Upper lobe of left lung (tissue), 6 donors: ENCODE measurements at regions not wholly inside any gene's neighbourhood (a gene's known extent, or its start where the extent isn't known, plus 50 kb on each side); places are given as distances from the start of the nearest gene placed in this dataset.
A peak's percentile ranks its signal among the peaks of the same experiment; 100 is the strongest.
"Not testable (repeated sequence)": the region's sequence is repeated elsewhere in the genome, so short reads cannot be mapped to it uniquely, and the experiment has no call there.

Experiments
- ATAC-seq, 2 donors: fragments of 200-7000 bp; cut with Tn5 transposase; one replicate each; pipeline ENCODE4 v1.9.1; 2022; ENCODE audit warnings: mild to moderate bottlenecking in 2 of 2, moderate library complexity in 2 of 2; ENCODE audit not compliant: low FRiP score in 2 of 2
- DNase-seq, 2 donors: peaks; one replicate each; pipeline ENCODE4 v3.0.0-alpha.2; 2019 to 2020
- H3K27ac ChIP-seq, 4 donors: fragments of 200-600 bp; sonication (generic); one replicate each; pipeline ENCODE4 v1.5.1; 2016 to 2019
- H3K27me3 ChIP-seq, 4 donors: fragments of 200-600 bp; sonication (generic); one replicate each; pipeline ENCODE4 v1.5.1; 2017 to 2019
- H3K36me3 ChIP-seq, 4 donors: fragments of 200-600 bp; sonication (generic); one replicate each; pipeline ENCODE4 v1.5.1; 2016 to 2019
- H3K4me1 ChIP-seq, 4 donors: fragments of 200-600 bp; sonication (generic); one replicate each; pipeline ENCODE4 v1.5.1; 2018 to 2019
- H3K4me3 ChIP-seq, 4 donors: fragments of 200-600 bp; sonication (generic); one replicate each; pipeline ENCODE4 v1.5.1; 2017 to 2019; ENCODE audit warnings: mild to moderate bottlenecking in 2 of 4, moderate library complexity in 1 of 4
- H3K9me3 ChIP-seq, 4 donors: fragments of 200-600 bp; sonication (generic); one replicate each; pipeline ENCODE4 v1.5.1; 2018 to 2019
- CTCF ChIP-seq, 6 experiments: fragments of 450-650 bp in 4 of 6; fragments of 200-600 bp in 2 of 6; sonication (generic) in 2 of 6; IDR thresholded peaks; one replicate each; pipeline ENCODE4 v1.5.1; 2016 to 2019; ENCODE audit warnings: antibody characterized with exemption in 6 of 6
- EP300 ChIP-seq, 4 donors: sonication (generic); formaldehyde crosslinking; IDR thresholded peaks; one replicate each; pipeline ENCODE4 v1.5.1; 2017; ENCODE audit warnings: antibody characterized with exemption in 4 of 4, control low read depth in 2 of 4
- POLR2A ChIP-seq, 4 donors: fragments of 450-650 bp; IDR thresholded peaks; one replicate each; pipeline ENCODE4 v1.5.1; 2016 to 2017; ENCODE audit warnings: antibody characterized with exemption in 4 of 4, mild to moderate bottlenecking in 2 of 4
- POLR2AphosphoS5 ChIP-seq, 2 donors: sonication (generic); formaldehyde crosslinking; IDR thresholded peaks; one replicate each; pipeline ENCODE4 v1.5.1; 2017; ENCODE audit warnings: antibody characterized with exemption in 2 of 2
- WGBS, 2 donors: methylation state at CpG; one replicate each; pipeline ENCODE4 v1.1.5; 2017 to 2018; 5-methylcytosine and 5-hydroxymethylcytosine counted together
- donor health status: DM: no; HTN: no; CAD: no; lungs with moderate emphysema.
- donor health status: DM: no; HTN: yes; CAD: no; lungs with severe emphysema.

GRCh38 chr12:34166427-34167060 lies 144.2 kb downstream of the ALG10 start:
- H3K27me3 ChIP-seq, result no peaks in the 10 kb centered on the region
- no peaks in the 10 kb centered on the region for H3K36me3 ChIP-seq
- 93 to 94% methylated on average over 16 to 41 of the region's 41 CpGs for WGBS, 2 donors
- peak; percentile 32 to 43 for ATAC-seq
- no peaks in the 10 kb centered on the region for H3K9me3 ChIP-seq
- H3K4me1 ChIP-seq, result no peaks in the 10 kb centered on the region
- H3K4me3 ChIP-seq, result no peak overlapping the region
- H3K27ac ChIP-seq, result no peak overlapping the region
- TF ChIP-seq POLR2AphosphoS5 (IDR thresholded peaks at IDR 0.05), result no peak
- no peak for TF ChIP-seq EP300 (IDR thresholded peaks at IDR 0.05)
- TF ChIP-seq POLR2A (IDR thresholded peaks at IDR 0.05), result no peak
- TF ChIP-seq CTCF (IDR thresholded peaks at IDR 0.05), result no peak
- peak in 1 of 2 donors; percentile 68 for DNase-seq

- H3K4me1 ChIP-seq, H3K4me3 ChIP-seq, H3K27me3 ChIP-seq, H3K9me3 ChIP-seq, H3K27ac ChIP-seq, ATAC-seq, H3K36me3 ChIP-seq, DNase-seq: not testable (repeated sequence)
- WGBS, 2 donors, result 81 to 85% methylated on average over 1 of the region's 1 CpG
Measured at GRCh38 chr12:34168507-34168906, 146.2 kb downstream of the ALG10 start.

- no peaks in the 10 kb centered on the region for H3K27me3 ChIP-seq
- WGBS, 2 donors, result 63 to 77% methylated on average over 2 of the region's 2 CpGs
- no peak overlapping the region for H3K27ac ChIP-seq
- no peak for ATAC-seq
- no peak for DNase-seq
- TF ChIP-seq POLR2AphosphoS5 (IDR thresholded peaks at IDR 0.05) (no peak), EP300 (IDR thresholded peaks at IDR 0.05) (no peak), POLR2A (IDR thresholded peaks at IDR 0.05) (no peak), CTCF (IDR thresholded peaks at IDR 0.05) (no peak)
- H3K36me3 ChIP-seq, result no peaks in the 10 kb centered on the region
- no peaks in the 10 kb centered on the region for H3K4me1 ChIP-seq
- H3K9me3 ChIP-seq, result no peaks in the 10 kb centered on the region
- no peak overlapping the region for H3K4me3 ChIP-seq
Measured at GRCh38 chr12:34186492-34186891, 164.2 kb downstream of the ALG10 start.

GRCh38 chr12:34188974-34189373 lies 166.7 kb downstream of the ALG10 start:
- ATAC-seq, result no peak
- TF ChIP-seq EP300 (IDR thresholded peaks at IDR 0.05) (no peak), POLR2AphosphoS5 (IDR thresholded peaks at IDR 0.05) (no peak), CTCF (IDR thresholded peaks at IDR 0.05) (no peak), POLR2A (IDR thresholded peaks at IDR 0.05) (no peak)
- Histone ChIP-seq H3K27me3 (no peaks in the 10 kb centered on the region), H3K4me1 (no peaks in the 10 kb centered on the region), H3K9me3 (no peaks in the 10 kb centered on the region), H3K36me3 (no peaks in the 10 kb centered on the region), H3K27ac (no peak overlapping the region), H3K4me3 (no peak overlapping the region)
- WGBS, 2 donors, result 64 to 68% methylated on average over 1 of the region's 1 CpG
- DNase-seq, result no peak

GRCh38 chr12:34190054-34190453 lies 167.8 kb downstream of the ALG10 start:
- no peak overlapping the region for H3K4me3 ChIP-seq
- H3K27ac ChIP-seq, result no peak overlapping the region
- DNase-seq, result no peak
- no peak for ATAC-seq
- H3K9me3 ChIP-seq, result no peaks in the 10 kb centered on the region
- no peaks in the 10 kb centered on the region for H3K4me1 ChIP-seq
- WGBS, 2 donors, result 88 to 93% methylated on average over 1 of the region's 1 CpG
- H3K36me3 ChIP-seq, result no peaks in the 10 kb centered on the region
- no peak for TF ChIP-seq CTCF (IDR thresholded peaks at IDR 0.05)
- TF ChIP-seq EP300 (IDR thresholded peaks at IDR 0.05), result no peak
- no peak for TF ChIP-seq POLR2AphosphoS5 (IDR thresholded peaks at IDR 0.05)
- no peak for TF ChIP-seq POLR2A (IDR thresholded peaks at IDR 0.05)
- no peaks in the 10 kb centered on the region for H3K27me3 ChIP-seq
